HG03103 (cell line): ENCODE measurements at regions not wholly inside any gene's neighbourhood (a gene's known extent, or its start where the extent isn't known, plus 50 kb on each side); places are given as distances from the start of the nearest gene placed in this dataset.

Source experiments
- ATAC-seq: cut with Tn5 transposase; IDR thresholded peaks from one replicate; pipeline ENCODE4 v1.9.1; 2021; ENCODE audit warnings: low read depth; ENCODE audit not compliant: unreplicated experiment

DNA sequence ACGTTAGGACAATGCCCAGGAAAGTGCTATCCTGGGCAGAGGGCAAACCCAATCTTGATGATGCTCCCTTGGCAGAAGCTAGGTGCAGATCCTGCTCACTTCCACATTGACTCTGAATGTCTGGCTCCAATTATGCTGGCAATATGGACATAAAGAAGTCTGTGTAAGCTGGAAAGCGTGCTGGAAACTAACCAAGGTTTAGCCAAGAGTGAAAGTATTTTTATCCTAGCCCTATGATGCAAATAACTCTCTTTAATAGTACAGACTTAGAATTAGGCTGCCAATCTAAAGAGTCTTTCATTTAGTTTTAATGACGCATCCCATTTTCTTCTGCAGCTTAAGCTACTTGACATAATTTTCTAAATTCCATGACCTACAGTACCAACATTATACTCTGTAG, 571.8 kb downstream of the TUSC7 start:
- ATAC-seq = no peak

DNA sequence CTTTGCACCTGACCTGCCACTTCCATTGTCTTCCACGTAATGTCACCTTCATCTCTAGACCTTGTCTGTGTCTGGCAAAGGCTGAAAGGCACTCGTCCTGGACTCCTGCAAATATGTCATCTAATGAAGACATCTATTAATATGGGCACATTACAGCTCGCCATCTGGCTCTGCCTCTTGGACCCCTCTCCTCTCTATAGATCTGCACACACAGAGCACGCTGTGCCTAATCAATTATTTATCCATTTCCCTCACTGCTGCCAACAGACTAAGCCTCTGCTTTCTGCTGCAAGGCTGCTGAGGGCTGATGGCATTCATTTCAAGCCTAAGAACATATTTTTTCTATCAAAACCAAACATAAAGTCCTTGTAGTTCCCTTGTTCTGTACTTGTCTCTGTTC, 573.0 kb downstream of the TUSC7 start:
- no peak for ATAC-seq

DNA sequence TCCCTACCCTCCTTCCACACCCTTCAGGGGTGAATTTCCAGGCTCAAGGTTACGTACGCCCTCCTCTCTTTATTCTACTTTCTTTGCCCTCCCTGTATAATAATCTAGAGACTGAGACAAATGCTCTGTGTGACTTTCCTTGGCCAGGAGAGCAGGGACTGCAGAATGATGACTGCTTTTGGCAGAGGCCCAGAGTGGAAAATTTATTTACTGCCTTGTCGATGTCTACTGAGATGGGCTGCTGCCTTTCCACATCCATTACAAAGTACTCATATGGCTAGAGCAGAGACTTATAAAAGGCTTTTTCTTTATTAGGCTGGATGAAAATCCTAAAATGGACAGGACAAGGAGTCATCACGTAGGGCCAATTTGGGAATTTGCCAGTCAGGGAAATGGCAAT, 576.2 kb downstream of the TUSC7 start:
- no peak for ATAC-seq

DNA sequence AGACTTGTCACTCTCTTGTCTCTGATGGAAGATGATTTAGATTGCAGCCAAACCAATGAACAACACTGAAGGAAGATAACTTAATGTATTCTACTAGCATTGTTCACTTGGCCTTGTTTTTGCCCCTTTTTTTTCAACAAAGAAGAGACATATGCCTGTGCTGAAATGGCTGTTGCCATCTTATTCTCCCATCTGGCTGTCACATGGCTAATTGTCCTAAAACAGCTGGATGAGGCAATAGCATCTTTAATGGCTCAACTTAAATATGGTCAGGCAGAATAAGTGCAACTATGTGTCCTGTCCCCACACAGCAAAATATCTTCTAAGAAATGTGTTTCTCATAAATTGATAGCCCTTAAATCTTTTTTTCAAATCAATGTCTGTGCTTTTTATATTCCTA, 576.9 kb downstream of the TUSC7 start:
- ATAC-seq = no peak

DNA sequence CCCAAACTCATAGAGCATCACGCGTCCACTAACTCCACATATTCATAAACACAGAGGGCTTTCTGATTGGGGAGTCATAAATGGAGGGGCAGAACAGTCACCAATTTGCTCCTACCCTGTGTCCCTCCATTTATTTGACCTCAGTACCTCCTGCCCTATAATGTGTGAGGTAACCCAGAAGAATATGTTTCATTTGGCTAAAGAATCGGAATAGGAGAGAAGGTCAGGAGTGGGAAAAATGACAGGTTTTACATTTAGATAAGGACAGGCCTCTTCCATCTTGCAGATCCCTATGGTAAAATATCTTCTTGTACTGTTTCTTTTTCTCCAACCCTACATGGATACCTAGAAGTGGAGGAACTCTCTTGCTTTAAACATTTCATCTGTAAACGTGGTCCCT, 578.0 kb downstream of the TUSC7 start:
- no peak for ATAC-seq

DNA sequence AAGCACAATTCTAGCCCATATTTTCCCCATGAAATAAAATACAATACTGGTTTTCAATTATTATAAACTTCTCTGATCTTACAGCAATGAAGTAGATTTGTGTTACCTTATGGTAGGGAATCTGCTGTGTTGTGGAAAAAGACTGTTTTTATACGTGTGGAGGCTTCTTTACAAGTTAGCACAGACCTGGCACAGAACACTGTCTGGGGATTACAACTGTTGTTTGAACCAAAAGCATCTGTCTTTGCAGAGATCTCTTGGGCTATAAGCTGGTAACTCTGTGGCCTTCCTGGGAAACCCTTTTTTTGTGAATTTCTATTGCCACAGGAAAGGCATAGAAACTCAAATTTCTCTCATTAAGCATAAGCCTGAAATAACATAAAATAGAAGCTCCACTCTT, 581.9 kb downstream of the TUSC7 start:
- ATAC-seq = no peak

DNA sequence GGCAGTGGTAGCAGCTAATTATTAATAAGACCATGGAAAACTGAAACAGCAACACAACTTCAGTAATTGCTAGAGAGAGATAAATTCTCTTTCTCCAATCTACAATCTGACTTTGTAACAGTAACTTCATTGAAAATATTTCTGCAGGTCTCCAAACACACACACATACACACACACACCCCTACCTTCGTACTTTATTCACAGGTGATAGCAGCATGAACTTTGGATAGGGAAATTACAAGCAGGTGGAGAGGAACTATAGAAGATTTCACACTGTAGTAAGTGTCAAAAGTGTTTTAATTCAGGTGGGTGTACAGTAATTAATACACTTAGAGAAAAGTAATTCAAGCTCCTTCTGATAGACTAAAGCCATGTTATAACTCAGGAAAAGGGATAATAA, 587.5 kb downstream of the TUSC7 start:
- ATAC-seq = no peak

DNA sequence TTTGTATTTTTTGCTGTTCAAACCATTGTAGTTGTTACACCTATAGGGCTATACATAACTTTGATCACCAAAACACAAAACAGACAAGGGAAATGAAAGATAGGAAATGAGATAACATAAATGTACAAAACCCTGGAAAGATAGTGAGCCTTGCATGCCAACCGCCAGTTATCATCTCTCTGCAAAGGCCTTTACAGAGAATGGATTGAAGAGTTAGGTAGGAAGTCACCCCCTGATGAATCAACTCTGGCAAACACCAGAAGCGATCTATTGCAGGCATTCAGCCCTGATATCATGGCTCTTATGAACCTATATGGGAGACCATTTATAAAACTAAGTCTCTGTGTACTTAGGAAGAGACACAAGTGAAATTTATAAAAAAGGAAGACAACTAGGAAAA, 588.0 kb downstream of the TUSC7 start:
- ATAC-seq = no peak

DNA sequence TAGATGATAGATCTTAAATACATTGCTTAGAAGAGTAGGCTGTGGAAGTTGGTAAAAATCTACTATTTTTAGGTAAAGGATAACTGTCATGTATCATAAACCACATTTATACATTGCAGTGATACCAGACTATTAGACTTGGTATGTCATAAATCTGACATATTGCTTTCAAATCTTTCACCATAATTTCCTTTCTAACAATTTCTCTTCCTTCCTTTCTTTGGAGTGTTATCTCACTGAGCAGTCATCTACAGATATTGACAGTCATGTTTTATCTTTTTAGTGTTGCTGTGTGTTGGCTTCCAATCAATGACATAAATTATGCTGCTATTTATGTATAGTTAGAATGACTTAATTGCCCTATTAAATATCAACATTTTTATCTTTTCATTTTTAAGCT, 588.7 kb downstream of the TUSC7 start:
- no peak for ATAC-seq

DNA sequence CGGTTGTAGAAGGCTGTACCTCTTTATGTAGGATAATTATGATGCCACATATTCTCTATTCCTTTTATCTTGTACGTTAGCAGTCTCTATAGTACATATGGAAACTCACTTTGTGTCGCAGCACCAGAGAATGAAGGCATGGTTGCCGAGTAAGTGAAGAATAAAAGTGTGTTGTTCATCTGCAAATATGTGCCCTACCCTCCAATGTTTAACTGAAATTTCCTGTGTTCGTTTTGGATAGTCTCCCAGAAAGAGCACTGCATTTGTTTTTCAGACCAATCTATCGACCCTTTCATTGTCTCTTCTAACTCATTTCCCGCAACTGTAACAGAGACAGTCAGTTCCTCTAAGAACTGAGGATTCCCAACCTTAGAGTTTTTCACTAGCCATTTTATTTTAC, 592.8 kb downstream of the TUSC7 start:
- ATAC-seq = no peak

DNA sequence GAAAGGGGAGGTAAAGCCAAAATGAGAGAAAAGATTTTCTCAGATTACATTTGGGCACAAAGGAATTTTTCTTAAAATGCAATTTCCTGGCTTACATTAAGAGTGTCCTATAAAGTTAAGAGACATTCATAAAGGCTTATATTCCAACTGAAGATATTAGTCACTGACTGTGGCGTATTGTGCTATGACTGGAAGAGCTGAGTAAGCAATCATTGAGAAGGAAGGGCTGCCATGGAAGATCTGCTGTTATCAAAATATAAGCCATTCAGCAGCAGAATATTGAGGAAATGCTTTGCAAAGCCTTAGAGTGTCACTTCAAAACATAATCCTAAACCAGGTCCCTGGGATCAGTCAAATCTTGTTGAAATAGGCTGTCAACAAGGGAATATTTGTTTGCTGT, 593.9 kb downstream of the TUSC7 start:
- no peak for ATAC-seq

DNA sequence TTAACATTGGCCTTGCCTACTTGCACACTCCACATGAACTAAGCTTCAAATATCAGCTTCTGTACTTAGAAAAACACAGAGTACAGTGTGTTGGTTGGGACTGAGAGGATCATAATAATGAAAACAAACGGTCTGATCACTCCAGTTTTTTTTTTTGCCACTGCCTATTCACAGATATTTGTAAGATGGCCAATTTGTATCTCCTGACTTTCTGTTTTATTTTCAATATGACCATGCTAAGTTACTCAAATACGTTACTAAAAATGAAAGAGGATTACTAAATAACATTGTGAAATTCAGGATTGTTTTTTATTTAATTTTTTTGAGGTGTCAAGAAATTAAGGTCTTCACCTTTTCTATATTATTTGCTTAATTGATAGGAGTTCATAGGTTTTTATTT, 595.1 kb downstream of the TUSC7 start:
- ATAC-seq = peak; percentile 40

DNA sequence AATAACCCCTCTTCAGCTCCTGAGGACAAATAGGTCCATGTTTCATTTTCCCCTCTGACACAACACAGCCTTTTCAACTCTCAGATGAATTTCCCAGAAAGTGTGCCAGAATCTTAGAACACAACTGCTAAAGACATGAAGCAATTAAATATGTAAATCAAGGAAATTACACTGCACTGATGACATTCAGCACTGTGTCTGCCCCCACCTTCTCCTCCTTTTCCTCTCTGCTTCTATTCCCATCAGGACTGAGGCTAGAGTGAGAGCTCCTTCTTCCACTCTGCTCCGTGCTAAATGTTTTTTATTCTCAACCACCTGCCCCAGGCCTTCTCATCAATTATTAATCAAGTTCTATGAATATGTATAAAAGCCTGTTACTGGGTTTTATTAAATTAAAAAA, 596.1 kb downstream of the TUSC7 start:
- no peak for ATAC-seq

DNA sequence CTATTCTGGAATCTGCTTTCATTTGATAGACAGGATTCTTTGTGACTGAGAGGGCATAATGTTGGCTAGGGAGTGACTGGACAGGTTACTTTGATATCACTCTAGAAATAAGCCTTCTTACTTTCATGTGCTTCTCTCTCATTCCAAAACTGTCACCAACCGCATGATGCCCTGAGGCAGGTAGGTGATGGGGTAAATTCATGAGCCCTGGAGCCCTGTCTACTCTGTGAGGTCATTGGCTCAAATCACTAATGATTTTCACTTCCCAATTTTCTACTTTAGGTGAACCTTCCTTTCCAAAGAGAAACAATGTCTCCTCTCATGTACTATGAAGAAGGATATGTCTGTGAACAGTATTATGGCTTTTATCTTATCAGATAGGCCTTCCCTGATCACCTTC, 596.7 kb downstream of the TUSC7 start:
- peak; percentile 63 for ATAC-seq

DNA sequence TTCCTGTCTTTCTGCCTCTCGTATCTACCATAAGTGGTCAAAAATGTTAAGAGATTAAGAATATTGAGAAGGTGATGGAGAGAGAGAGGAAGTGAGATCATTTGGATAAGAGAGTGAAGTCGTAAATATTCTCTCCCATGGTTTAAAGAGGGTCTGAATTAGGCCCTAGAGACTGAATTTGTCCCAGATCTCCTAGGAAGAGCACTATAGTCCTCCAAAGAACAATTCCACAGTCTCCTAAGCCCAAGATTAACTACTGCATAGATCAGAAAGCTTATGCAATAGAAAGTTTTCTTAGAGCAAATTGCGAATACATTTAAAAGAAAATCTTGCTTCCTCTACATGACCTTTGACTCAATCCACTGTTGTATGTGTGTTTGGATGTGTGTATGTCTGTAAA, 598.8 kb downstream of the TUSC7 start:
- no peak for ATAC-seq

DNA sequence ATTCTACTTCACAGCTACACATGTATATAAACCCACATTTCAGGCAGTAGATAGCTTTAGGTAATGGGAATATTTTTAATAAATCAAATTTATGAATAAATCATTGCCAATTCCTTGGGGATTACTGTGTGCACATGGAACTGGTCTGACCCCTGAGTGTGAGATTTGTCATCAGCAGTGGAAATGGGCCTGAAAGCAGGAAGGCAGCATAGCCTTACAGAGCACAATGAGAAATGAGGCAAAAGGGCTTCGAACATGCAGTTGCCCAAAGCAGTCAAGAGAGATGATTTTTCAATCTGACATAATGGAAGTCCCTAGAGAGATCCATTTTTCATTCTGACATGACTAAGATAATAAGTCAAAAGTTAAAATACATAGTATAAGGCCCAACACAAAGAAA, 599.2 kb downstream of the TUSC7 start:
- ATAC-seq = no peak

DNA sequence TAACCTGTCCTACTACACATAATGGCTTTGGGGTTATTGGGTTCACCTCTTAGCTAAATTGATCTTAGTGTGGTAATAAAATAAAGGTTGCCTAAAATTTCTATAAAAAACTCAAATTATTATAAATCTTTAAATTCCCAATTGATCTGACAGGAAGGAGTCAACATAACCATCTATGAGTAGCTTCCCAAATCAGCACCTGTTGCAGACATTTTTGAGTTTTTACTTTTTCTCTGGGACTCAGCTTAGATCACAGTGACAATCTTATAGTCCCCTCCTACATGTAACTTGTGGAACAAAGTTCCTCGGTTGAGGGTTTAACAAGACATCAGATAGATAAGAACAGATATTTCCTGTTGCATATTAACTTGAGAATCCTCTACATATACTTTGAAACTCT, 601.0 kb downstream of the TUSC7 start:
- ATAC-seq = no peak

DNA sequence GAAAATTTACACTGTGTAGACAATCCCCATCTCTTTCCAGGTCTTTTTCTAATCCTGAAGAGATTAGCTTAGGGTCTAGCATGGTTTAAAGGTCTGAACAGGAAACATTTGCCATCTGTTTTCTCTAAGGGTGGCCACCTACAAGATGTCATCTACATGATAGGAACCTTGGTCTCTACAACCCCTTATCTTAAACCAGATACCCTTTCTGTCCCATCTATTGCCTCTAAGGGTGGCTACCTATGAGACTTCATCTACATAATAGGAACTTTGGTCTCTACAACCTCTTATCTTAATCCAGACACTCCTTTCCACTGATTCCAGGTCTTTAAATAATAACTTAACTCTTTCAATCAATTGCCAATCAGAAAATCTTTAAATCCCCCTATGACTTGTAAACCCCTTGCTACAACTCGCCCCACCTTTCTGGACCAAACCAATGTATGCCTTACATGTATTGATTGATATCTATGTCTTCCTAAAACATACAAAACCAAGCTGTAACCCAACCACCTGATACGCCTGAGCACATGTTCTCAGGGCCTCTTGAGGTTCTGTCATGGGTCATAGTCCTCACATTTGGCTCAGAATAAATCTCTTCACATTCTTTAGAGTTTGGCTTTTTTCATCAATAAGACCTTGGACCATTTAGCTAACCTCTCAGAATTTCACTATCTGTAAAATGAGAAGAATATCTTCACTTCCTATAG, 605.0 kb downstream of the TUSC7 start:
- no peak for ATAC-seq

DNA sequence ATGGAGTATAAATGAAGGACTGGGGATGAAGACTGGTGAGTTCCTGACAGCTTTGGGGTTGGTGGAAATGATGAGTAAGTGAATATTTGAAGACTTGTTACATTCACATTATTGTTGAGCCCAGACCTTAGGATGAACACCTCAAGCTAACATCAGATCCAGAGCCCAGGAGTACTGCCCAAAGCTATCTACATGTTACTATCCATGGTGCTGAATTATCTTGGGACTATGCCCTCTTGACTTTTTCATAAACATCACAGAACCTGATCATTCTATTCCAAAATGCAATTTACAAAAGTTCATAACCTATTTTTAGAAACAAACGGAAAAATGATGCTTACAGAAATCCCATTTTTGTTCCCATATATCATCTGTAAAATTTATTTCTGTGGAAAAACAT, 613.3 kb downstream of the TUSC7 start:
- ATAC-seq = no peak

DNA sequence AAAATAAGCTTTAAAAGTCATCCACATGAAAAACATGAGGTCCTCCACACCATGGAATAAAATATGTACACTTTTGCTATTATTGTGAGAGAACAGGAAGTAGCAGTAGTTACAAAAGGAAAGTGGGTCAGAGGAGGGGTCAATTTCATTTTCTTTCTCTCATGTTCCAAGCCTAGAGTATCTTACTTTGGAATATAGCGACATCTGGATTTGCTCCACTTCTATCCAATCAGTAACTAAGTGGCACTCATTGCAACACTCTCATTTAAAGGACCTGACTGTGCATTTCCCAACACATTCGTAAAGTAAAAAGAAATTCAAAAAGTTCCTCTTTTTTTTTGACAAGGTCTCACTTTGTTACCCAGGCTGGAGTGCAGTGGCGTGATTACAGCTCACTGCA, 637.3 kb downstream of the TUSC7 start:
- ATAC-seq = no peak

DNA sequence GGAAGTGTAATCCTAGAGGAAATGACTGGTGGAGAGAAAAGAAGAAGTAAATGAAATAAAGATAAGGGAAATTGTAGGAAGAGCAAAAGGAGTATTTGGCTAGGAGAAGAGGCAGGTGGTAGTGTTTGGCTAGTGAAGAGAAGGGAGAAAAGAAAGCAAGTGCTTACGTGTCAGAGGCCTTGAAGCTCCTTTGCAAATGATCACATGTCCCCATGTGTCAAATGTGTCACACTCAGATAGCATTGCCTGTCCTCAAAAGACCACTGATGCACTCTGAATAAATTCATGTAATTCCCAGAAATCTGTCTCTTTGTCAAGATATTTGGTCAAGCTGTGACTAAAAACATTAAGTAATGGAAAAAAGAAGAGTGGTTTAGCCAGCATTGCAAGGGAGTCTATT, 639.3 kb downstream of the TUSC7 start:
- no peak for ATAC-seq

DNA sequence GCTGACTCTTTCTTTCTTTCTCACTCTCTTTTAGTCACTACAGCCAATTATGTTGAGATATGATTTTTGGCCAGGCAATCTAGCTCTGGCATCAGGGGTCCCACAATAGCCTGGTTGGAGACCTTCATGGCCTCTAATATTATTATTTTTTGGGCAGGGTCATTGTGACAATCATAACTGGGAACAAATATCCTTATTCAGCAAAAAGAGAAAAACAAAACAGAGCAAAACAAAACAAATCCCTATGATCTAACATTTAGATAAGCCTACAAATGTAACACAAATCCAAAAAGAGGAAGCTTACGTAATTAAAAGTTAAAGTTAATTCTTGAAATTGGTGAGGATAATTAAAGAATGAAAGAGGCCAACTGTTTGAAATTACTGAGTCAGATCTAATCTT, 640.0 kb downstream of the TUSC7 start:
- ATAC-seq = no peak

DNA sequence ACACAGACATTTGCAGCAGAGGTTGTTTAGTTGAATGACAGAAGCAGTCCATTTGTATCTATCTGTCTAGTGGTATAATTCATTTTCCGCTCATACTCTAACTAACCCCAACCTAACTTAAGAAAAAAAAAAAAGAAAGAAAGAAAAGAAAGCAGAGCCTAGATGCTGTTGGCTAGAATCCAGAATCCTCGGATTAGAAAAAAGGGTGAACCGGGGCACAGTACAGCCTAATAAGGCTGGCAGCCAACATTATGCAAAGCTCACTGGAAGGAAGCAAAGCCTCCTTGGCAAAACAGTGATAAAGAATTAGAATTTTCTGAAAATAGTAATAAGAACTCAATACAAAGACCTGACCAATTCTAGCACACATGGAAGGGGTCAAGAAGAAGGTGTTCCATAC, 640.8 kb downstream of the TUSC7 start:
- ATAC-seq = no peak
